ENCODE measurements at regions not wholly inside any gene's neighbourhood (a gene's known extent, or its start where the extent isn't known, plus 50 kb on each side); places are given as distances from the start of the nearest gene placed in this dataset.

- Histone ChIP-seq H3K27ac (no peak overlapping the region), H3K36me3 (no peaks in the 10 kb centered on the region), H3K9me3 (peaks cover 0 to 21% of the 10 kb centered on the region in 2 donors), H3K4me1 (no peaks in the 10 kb centered on the region), H3K4me3 (no peak overlapping the region), H3K27me3 (no peaks in the 10 kb centered on the region)
- no peak for ATAC-seq
- intact Hi-C loops (cut with DNase I), result no loop called here
- DNase-seq, result no peak
- no peak for TF ChIP-seq CTCF (IDR thresholded peaks at IDR 0.05)
These were observed 182.1 kb upstream of the SMIM31 start for GRCh38 chr4:164571593-164572390.

GRCh38 chr4:164572877-164573279, 181.1 kb upstream of the SMIM31 start:
- H3K27ac ChIP-seq, result no peak overlapping the region
- peaks cover 0 to 14% of the 10 kb centered on the region in 2 donors for H3K9me3 ChIP-seq
- no peak for TF ChIP-seq CTCF (IDR thresholded peaks at IDR 0.05)
- no peaks in the 10 kb centered on the region for H3K27me3 ChIP-seq
- no peak for DNase-seq
- no peaks in the 10 kb centered on the region for H3K4me1 ChIP-seq
- intact Hi-C loops (cut with DNase I), result no loop called here
- no peak for ATAC-seq
- no peaks in the 10 kb centered on the region for H3K36me3 ChIP-seq
- H3K4me3 ChIP-seq, result no peak overlapping the region

GRCh38 chr4:164575861-164576260, 178.1 kb upstream of the SMIM31 start:
- H3K27me3 ChIP-seq, result no peaks in the 10 kb centered on the region
- no peak overlapping the region for H3K27ac ChIP-seq
- intact Hi-C loops (cut with DNase I), result no loop called here
- no peak for TF ChIP-seq CTCF (IDR thresholded peaks at IDR 0.05)
- no peak for DNase-seq
- no peak overlapping the region for H3K4me3 ChIP-seq
- H3K9me3 ChIP-seq, result peaks cover 0 to 13% of the 10 kb centered on the region in 2 donors
- no peaks in the 10 kb centered on the region for H3K36me3 ChIP-seq
- H3K4me1 ChIP-seq, result no peaks in the 10 kb centered on the region
- ATAC-seq, result no peak

GRCh38 chr4:164579270-164579942, 174.5 kb upstream of the SMIM31 start:
- TF ChIP-seq CTCF (IDR thresholded peaks at IDR 0.05), result no peak
- ATAC-seq, result no peak
- no peak overlapping the region for H3K27ac ChIP-seq

GRCh38 chr4:164591666-164592065, 162.3 kb upstream of the SMIM31 start:
- intact Hi-C loops (cut with DNase I), result no loop called here
- no peak for TF ChIP-seq CTCF (IDR thresholded peaks at IDR 0.05)
- ATAC-seq (no peak), DNase-seq (peak in 2 of 4 donors; percentile 71 to 76)
- no peaks in the 10 kb centered on the region for H3K27me3 ChIP-seq
- H3K27ac ChIP-seq, result no peak overlapping the region
- H3K9me3 ChIP-seq, result peaks cover 0 to 11% of the 10 kb centered on the region in 2 donors
- H3K4me1 ChIP-seq, result no peaks in the 10 kb centered on the region
- H3K4me3 ChIP-seq, result no peak overlapping the region
- H3K36me3 ChIP-seq, result no peaks in the 10 kb centered on the region

More at GRCh38 chr4:164579270-164579942, 174.5 kb upstream of the SMIM31 start:
- H3K9me3 ChIP-seq, result peaks cover 0 to 8% of the 10 kb centered on the region in 2 donors
- no peaks in the 10 kb centered on the region for H3K27me3 ChIP-seq
- intact Hi-C loops (cut with DNase I), result no loop called here
- no peak for DNase-seq
- H3K4me3 ChIP-seq, result no peak overlapping the region
- H3K4me1 ChIP-seq, result no peaks in the 10 kb centered on the region
- H3K36me3 ChIP-seq, result no peaks in the 10 kb centered on the region

Data from left lung (tissue), 4 donors.